SK-N-MC (cell line): ENCODE measurements at regions not wholly inside any gene's neighbourhood (a gene's known extent, or its start where the extent isn't known, plus 50 kb on each side); places are given as distances from the start of the nearest gene placed in this dataset.

Source experiments
- EZH2 ChIP-seq: fragments of 200-600 bp; sonication (generic); IDR thresholded peaks from one replicate; pipeline ENCODE4 v1.6.1; 2017; ENCODE audit warnings: antibody characterized with exemption
- POLR2AphosphoS5 ChIP-seq: IDR thresholded peaks from 2 replicates; pipeline ENCODE4 v1.6.1; 2012; ENCODE audit warnings: mild to moderate bottlenecking, low read depth, low read length, borderline replicate concordance

DNA sequence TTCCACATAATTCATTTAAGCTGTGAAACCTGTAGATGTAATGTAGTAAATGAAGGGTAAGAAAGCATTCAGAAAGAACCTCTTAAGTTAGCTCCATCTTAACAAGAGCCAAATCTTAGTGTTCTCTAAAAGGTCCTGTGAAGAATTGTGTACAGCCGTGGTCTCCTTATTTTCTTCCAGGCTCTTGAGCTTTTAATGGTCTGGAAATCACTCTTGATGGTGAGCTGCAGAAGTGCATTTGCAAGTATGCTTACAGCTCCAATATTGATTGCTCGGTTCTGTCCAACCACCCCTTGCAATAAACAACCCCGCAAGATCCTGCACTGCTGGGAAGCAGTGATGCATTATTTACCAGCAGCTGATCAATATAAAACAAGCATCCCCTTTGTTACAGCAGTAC, 690.8 kb upstream of the FZD8 start:
- TF ChIP-seq EZH2 (no peak), POLR2AphosphoS5 (no peak)
